BJ (cell line): ENCODE measurements at regions not wholly inside any gene's neighbourhood (a gene's known extent, or its start where the extent isn't known, plus 50 kb on each side); places are given as distances from the start of the nearest gene placed in this dataset.
"Not testable (repeated sequence)": the region's sequence is repeated elsewhere in the genome, so short reads cannot be mapped to it uniquely, and the experiment has no call there.

Source experiments
- CTCF ChIA-PET: fragments of 350-600 bp; formaldehyde crosslinking; extraction: SDS; loops from one replicate; lab custom pipeline; 2021; ENCODE audit warnings: antibody characterized with exemption, inconsistent platforms; lab: Yijun Ruan, JAX
- POLR2A ChIA-PET: fragments of 300-600 bp; sonication (Branson Sonifier 250); formaldehyde crosslinking; extraction: SDS; loops from one replicate; lab custom pipeline; 2021; ENCODE audit warnings: antibody characterized with exemption; lab: Charles Lee
- DNase-seq: peaks from one replicate; pipeline ENCODE4 v3.0.0-alpha.2; 2011; ENCODE audit warnings: low read depth
- H3K27me3 ChIP-seq: 2 replicates; pipeline ENCODE4 v1.6.0; 2011; ENCODE audit warnings: low read length; ENCODE audit not compliant: control insufficient read depth, insufficient read depth
- H3K36me3 ChIP-seq: 2 replicates; pipeline ENCODE4 v1.5.1; 2011; ENCODE audit warnings: low read length; ENCODE audit not compliant: control insufficient read depth, insufficient read depth
- H3K4me3 ChIP-seq: 2 replicates; pipeline ENCODE4 v1.5.1; 2011; ENCODE audit warnings: low read depth, mild to moderate bottlenecking, control low read depth, low read length
- TF ChIP-seq, protein P1 (sequence below): IDR thresholded peaks from 2 replicates; pipeline ENCODE4 v1.5.1; 2011; ENCODE audit warnings: low read depth, mild to moderate bottlenecking, control low read depth, inconsistent platforms, low read length, moderate library complexity; ENCODE audit not compliant: insufficient read depth

DNA sequence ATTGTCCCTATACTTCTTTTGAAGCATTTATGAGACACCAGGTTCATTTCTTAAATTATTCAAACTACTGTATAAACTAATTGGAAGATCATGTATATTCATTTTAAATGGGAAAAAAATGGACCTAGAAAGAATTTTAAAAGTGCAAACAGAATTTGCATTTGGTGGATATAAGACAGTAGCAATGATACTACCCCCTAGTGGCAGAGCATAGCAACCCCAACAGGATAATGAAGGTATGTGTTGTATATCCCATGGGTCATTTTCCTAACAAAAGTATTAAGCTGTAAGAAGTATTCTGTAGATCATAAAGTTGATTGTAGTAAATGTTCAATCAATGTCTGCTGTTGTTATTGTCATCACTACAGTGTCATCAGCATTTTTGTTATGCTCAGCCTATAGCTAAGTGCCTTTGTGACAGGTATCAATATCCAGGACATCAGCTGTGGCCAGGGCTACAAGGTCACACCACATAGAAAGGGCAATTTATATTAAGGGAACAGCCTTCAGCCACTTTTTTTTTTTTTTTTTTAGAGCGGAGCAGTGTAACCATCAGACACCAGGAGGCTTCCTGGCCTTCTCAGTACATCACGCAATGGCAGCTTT is 175.8 kb downstream of the FOXB1 start:
- Histone ChIP-seq H3K4me3 (no peak overlapping the region), H3K36me3 (no peaks in the 10 kb centered on the region), H3K27me3 (peaks cover 3% of the 10 kb centered on the region; the same call in 1 of the 2 replicates)
- POLR2A ChIA-PET: no interaction called here
- TF ChIP-seq, protein P1, sequence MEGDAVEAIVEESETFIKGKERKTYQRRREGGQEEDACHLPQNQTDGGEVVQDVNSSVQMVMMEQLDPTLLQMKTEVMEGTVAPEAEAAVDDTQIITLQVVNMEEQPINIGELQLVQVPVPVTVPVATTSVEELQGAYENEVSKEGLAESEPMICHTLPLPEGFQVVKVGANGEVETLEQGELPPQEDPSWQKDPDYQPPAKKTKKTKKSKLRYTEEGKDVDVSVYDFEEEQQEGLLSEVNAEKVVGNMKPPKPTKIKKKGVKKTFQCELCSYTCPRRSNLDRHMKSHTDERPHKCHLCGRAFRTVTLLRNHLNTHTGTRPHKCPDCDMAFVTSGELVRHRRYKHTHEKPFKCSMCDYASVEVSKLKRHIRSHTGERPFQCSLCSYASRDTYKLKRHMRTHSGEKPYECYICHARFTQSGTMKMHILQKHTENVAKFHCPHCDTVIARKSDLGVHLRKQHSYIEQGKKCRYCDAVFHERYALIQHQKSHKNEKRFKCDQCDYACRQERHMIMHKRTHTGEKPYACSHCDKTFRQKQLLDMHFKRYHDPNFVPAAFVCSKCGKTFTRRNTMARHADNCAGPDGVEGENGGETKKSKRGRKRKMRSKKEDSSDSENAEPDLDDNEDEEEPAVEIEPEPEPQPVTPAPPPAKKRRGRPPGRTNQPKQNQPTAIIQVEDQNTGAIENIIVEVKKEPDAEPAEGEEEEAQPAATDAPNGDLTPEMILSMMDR: peak; percentile 87
- CTCF ChIA-PET: interaction anchor here (0.5 to 1.9 kb wide), 10 partner anchors 9 to 489 kb away, joined by 3 to 18 read pairs (median 4); no protein-coding TSS in a partner anchor
- no peak for DNase-seq

DNA sequence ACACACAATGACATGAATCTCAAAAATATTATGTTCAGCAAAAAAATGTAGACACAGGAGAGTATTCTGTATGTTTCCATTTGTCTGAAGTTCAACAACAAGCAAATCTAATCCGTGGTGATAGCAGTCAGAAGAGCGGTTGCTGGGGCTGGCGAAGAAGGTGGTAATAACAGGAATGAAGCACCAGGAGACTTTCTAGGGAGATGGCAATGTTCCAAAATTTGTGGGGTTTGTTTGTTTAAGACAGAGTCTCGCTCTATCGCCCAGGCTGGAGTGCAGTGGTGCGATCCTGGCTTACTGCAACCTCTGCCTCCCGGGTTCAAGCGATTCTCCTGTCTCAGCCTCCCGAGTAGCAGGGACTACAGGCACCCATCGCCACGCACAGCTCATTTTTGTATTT is 177.8 kb downstream of the FOXB1 start:
- POLR2A ChIA-PET: not testable (repeated sequence)

DNA sequence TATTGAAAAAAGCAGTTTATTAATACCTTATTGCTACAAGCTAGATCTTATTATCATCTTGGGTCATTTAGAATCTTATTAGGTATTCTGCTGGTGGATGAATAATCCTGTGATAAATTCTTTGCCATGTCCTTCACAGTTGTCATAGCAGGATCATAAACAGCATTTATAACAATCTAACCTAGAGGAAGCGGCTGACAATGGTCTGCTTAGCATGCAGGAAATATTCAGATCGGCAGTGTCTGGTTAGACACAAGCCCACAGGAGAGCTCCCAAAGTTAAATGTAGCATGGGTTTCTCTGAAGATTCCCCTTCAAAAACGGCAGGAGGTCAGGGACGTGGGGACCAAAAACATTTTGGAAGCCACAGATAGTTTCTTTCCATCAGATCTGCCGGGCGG is 179.3 kb downstream of the FOXB1 start:
- POLR2A ChIA-PET: no interaction called here
- TF ChIP-seq, protein P1: no peak
- Histone ChIP-seq H3K4me3 (no peak overlapping the region), H3K36me3 (no peaks in the 10 kb centered on the region), H3K27me3 (peaks cover 3% of the 10 kb centered on the region; the same call in 1 of the 2 replicates)
- CTCF ChIA-PET: no interaction called here
- no peak for DNase-seq

More for the DNA sequence above, 177.8 kb downstream of the FOXB1 start:
- H3K4me3 ChIP-seq, H3K36me3 ChIP-seq, H3K27me3 ChIP-seq, DNase-seq: not testable (repeated sequence)
- CTCF ChIA-PET: interaction anchor here (1.0 kb wide), 1 partner anchor 20 kb away, joined by 3 read pairs; no protein-coding TSS in a partner anchor

DNA sequence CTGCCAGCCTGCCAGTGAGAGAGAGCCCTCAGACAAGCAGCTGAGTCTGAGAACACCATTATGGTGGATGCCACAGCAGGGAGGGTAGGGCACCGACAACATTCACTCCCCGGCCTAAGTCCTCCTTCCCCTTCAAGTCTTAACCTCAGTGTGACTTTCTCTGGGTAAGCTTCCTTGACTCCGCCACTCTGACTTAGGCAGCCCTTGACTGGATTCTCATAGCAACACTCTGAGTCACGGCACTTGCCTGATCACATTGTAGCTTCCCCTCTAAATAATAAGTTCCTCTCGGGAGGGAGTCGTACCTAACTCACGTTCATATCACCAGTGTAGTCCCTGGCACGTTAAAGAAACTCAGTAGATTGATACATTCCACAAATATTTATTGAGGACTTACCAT is 180.5 kb downstream of the FOXB1 start:
- no peaks in the 10 kb centered on the region for H3K36me3 ChIP-seq
- no peak overlapping the region for H3K4me3 ChIP-seq
- peaks cover 3% of the 10 kb centered on the region; the same call in 1 of the 2 replicates for H3K27me3 ChIP-seq
- TF ChIP-seq, protein P1: no peak
- POLR2A ChIA-PET: interaction anchor here (0.6 kb wide), 1 partner anchor 15 kb away, joined by 8 read pairs; no protein-coding TSS in a partner anchor
- CTCF ChIA-PET: no interaction called here
- DNase-seq: no peak

DNA sequence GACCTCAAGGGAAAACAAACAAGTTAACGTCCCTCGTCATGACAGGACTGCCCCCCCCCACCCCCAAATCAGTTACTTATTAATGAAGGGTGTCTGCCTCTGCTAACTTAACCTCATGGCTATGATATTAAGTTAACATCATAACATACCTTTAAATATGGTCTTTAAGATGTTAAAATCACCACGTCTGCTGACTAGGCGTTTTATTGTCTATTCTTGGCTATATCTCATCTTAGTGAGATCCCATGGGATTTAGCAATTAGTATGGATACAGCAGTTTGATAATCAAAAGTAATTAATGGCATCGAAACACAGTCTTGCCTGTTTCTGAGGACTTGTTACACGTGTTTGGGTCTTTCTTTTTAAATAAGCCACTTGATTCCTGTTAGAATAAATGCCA is 186.9 kb downstream of the FOXB1 start:
- ChIA-PET CTCF (no interaction called here), POLR2A (no interaction called here)
- TF ChIP-seq, protein P1: no peak
- Histone ChIP-seq H3K4me3 (no peak overlapping the region), H3K27me3 (no peaks in the 10 kb centered on the region; the same call in 1 of the 2 replicates), H3K36me3 (no peaks in the 10 kb centered on the region)
- no peak for DNase-seq
